GM12873 (cell line): ENCODE measurements at regions not wholly inside any gene's neighbourhood (a gene's known extent, or its start where the extent isn't known, plus 50 kb on each side); places are given as distances from the start of the nearest gene placed in this dataset.

Experiments used
- CTCF ChIP-seq: IDR thresholded peaks from 2 replicates; pipeline ENCODE4 v1.5.1; 2012; ENCODE audit warnings: low read depth, mild to moderate bottlenecking, moderate library complexity, low read length, control low read depth; ENCODE audit not compliant: insufficient read depth; ENCODE audit errors: missing control alignments

GRCh38 chr11:112498701-112499100 is 238.0 kb upstream of the PLET1 start:
- no peak for TF ChIP-seq CTCF

- TF ChIP-seq CTCF: no peak
Measured at GRCh38 chr11:112499153-112499880, 238.7 kb upstream of the PLET1 start.

- TF ChIP-seq CTCF: no peak
Measured at GRCh38 chr11:112499881-112500204, 239.2 kb upstream of the PLET1 start.

GRCh38 chr11:112503410-112503809 is 242.8 kb upstream of the PLET1 start:
- TF ChIP-seq CTCF: no peak

- TF ChIP-seq CTCF: no peak
Measured at GRCh38 chr11:112504056-112504455, 243.4 kb upstream of the PLET1 start.

- TF ChIP-seq CTCF: no peak
Measured at GRCh38 chr11:112506852-112507251, 246.2 kb upstream of the PLET1 start.

GRCh38 chr11:112507281-112507680 is 246.6 kb upstream of the PLET1 start:
- TF ChIP-seq CTCF: no peak

GRCh38 chr11:112508750-112509149 is 248.1 kb upstream of the PLET1 start:
- no peak for TF ChIP-seq CTCF
